Body of pancreas (tissue), 4 donors: ENCODE measurements at regions not wholly inside any gene's neighbourhood (a gene's known extent, or its start where the extent isn't known, plus 50 kb on each side); places are given as distances from the start of the nearest gene placed in this dataset.

Experiments used
- ATAC-seq: fragments of 150-250 bp; one replicate; pipeline ENCODE4 v1.9.1; 2016
- DNase-seq, 4 donors: peaks; one replicate each; pipeline ENCODE4 v3.0.0-alpha.2; 2019
- H3K27ac ChIP-seq, 4 donors: fragments of 200-600 bp; sonication (generic); 1 replicate in 3 of 4; 2 replicates in 1 of 4; pipeline versions ENCODE4 v1.5.1 to v1.6.1; 2016 to 2019; ENCODE audit warnings: mild to moderate bottlenecking in 1 of 4, mixed read lengths in 1 of 4, moderate library complexity in 1 of 4
- H3K27me3 ChIP-seq, 2 donors: fragments of 200-600 bp; sonication (generic); one replicate each; pipeline ENCODE4 v1.6.0; 2016; ENCODE audit warnings: mild to moderate bottlenecking in 1 of 2
- H3K36me3 ChIP-seq, 2 donors: fragments of 200-600 bp; sonication (generic); replicated peaks in 1 of 2; 2 replicates each; pipeline ENCODE4 v1.5.1; 2016; ENCODE audit warnings: low read depth in 2 of 2; ENCODE audit not compliant: insufficient read depth in 1 of 2
- H3K4me1 ChIP-seq: fragments of 200-600 bp; sonication (generic); one replicate; pipeline ENCODE4 v1.6.0; 2016
- H3K4me3 ChIP-seq, 2 donors: fragments of 200-600 bp; sonication (generic); 1 replicate in 1 of 2; 2 replicates in 1 of 2; pipeline ENCODE4 v1.5.1; 2016 to 2019
- H3K9me3 ChIP-seq, 3 donors: fragments of 200-600 bp; sonication (generic); 1 replicate in 2 of 3; 2 replicates in 1 of 3; pipeline ENCODE4 v1.5.1; 2016
- CTCF ChIP-seq, 7 experiments: fragments of 450-650 bp in 4 of 7; fragments of 200-600 bp in 3 of 7; sonication (generic) in 3 of 7; IDR thresholded peaks; one replicate each; pipeline ENCODE4 v1.5.1; 2016 to 2019; ENCODE audit warnings: antibody characterized with exemption in 7 of 7
- POLR2A ChIP-seq, 3 donors: fragments of 450-650 bp; IDR thresholded peaks; one replicate each; pipeline ENCODE4 v1.6.1; 2016; ENCODE audit warnings: antibody characterized with exemption in 3 of 3, mild to moderate bottlenecking in 2 of 3
- WGBS, 2 donors: methylation state at CpG; one replicate each; pipeline ENCODE4 v1.1.5; 2017; 5-methylcytosine and 5-hydroxymethylcytosine counted together
- intact Hi-C: fragments of 100-400 bp; cut with DNase I; formaldehyde crosslinking; loops from one replicate; pipeline ENCODE4 v1.15.1; 2023

- Histone ChIP-seq H3K4me3 (no peak overlapping the region), H3K4me1 (peaks cover 13% of the 10 kb centered on the region), H3K27me3 (no peaks in the 10 kb centered on the region), H3K36me3 (no peaks in the 10 kb centered on the region), H3K9me3 (no peaks in the 10 kb centered on the region), H3K27ac (peak overlapping the region in 1 of 4 donors; percentile 39)
- no peak for DNase-seq
- TF ChIP-seq CTCF (IDR thresholded peaks at IDR 0.05) (no peak), POLR2A (IDR thresholded peaks at IDR 0.05) (no peak)
- ATAC-seq: no peak
- WGBS, 2 donors: 51 to 63% methylated on average over 2 of the region's 2 CpGs
- intact Hi-C loops: no loop called here
Observed at GRCh38 chr4:71222661-71223060, 116.2 kb upstream of the SLC4A4 start.

- intact Hi-C loops: no loop called here
Observed at GRCh38 chr4:71229477-71230270, 109.1 kb upstream of the SLC4A4 start.

GRCh38 chr4:71230271-71231128 lies 108.3 kb upstream of the SLC4A4 start:
- H3K4me1 ChIP-seq: peaks cover 45% of the 10 kb centered on the region
- no peaks in the 10 kb centered on the region for H3K9me3 ChIP-seq
- intact Hi-C loops: no loop called here
- 13 to 18% methylated on average over 11 of the region's 11 CpGs for WGBS, 2 donors
- no peak overlapping the region for H3K4me3 ChIP-seq
- no peak for TF ChIP-seq POLR2A (IDR thresholded peaks at IDR 0.05)
- TF ChIP-seq CTCF (IDR thresholded peaks at IDR 0.05): no peak
- peak overlapping the region; percentile 45 to 64 (median 48) for H3K27ac ChIP-seq
- H3K27me3 ChIP-seq: no peaks in the 10 kb centered on the region
- peak; percentile 17 for ATAC-seq
- no peaks in the 10 kb centered on the region for H3K36me3 ChIP-seq
- DNase-seq: peak in 3 of 4 donors; percentile 35 to 55 (median 46)

More at GRCh38 chr4:71229477-71230270, 109.1 kb upstream of the SLC4A4 start:
- no peaks in the 10 kb centered on the region for H3K27me3 ChIP-seq
- no peaks in the 10 kb centered on the region for H3K36me3 ChIP-seq
- ATAC-seq (peak; percentile 45), DNase-seq (peak; percentile 35 to 54 (median 50))
- H3K9me3 ChIP-seq: no peaks in the 10 kb centered on the region
- H3K4me3 ChIP-seq: no peak overlapping the region
- 2 to 3% methylated on average over 9 of the region's 9 CpGs for WGBS, 2 donors
- TF ChIP-seq POLR2A (IDR thresholded peaks at IDR 0.05) (no peak), CTCF (IDR thresholded peaks at IDR 0.05) (peak; percentile 30 to 65 (median 61))
- peak overlapping the region in 3 of 4 donors; percentile 22 to 64 (median 52) for H3K27ac ChIP-seq
- peaks cover 51% of the 10 kb centered on the region for H3K4me1 ChIP-seq

- Histone ChIP-seq H3K4me1 (peaks cover 45% of the 10 kb centered on the region), H3K9me3 (no peaks in the 10 kb centered on the region), H3K27ac (peak overlapping the region; percentile 45 to 64 (median 48)), H3K36me3 (no peaks in the 10 kb centered on the region), H3K4me3 (no peak overlapping the region), H3K27me3 (no peaks in the 10 kb centered on the region)
- WGBS, 2 donors: 16 to 26% methylated on average over 14 of the region's 14 CpGs
- intact Hi-C loops: no loop called here
- DNase-seq: peak; percentile 80 to 92 (median 88)
- no peak for TF ChIP-seq CTCF (IDR thresholded peaks at IDR 0.05)
- TF ChIP-seq POLR2A (IDR thresholded peaks at IDR 0.05): no peak
- peak; percentile 65 for ATAC-seq
Observed at GRCh38 chr4:71231129-71232055, 107.4 kb upstream of the SLC4A4 start.
